GM12864 (cell line): ENCODE measurements at regions not wholly inside any gene's neighbourhood (a gene's known extent, or its start where the extent isn't known, plus 50 kb on each side); places are given as distances from the start of the nearest gene placed in this dataset.

Experiments
- DNase-seq: peaks from one replicate; pipeline ENCODE4 v3.0.0-alpha.2; 2011; ENCODE audit warnings: low read depth
- H3K4me3 ChIP-seq: 2 replicates; pipeline ENCODE4 v1.5.1; 2011; ENCODE audit warnings: mild to moderate bottlenecking, low read depth, low read length, control low read depth
- TF ChIP-seq, protein P1 (sequence below): IDR thresholded peaks from 2 replicates; pipeline ENCODE4 v1.5.1; 2011; ENCODE audit warnings: low read depth, mild to moderate bottlenecking, moderate library complexity, low read length, control low read depth, inconsistent platforms; ENCODE audit errors: missing control alignments

DNA sequence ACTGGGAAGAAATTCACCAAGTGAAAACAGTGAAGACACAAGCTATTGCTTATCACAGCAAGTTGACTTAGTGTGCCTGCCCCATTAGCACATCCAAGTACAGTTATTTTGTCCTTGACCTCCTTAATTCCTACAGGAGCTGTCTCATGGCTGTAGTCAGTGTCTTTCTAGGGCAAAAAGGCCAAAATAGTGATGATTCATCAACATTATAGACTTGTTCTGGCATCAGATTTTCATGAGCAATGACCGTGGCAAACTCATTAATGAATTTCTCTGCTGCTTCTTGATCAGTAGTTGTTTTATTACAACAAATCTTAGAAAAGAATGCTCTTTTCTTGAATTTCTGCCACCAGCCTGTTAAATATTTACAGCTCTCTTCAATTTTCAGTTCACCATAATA lies 1169.3 kb upstream of the DDX18 start:
- no peak overlapping the region for H3K4me3 ChIP-seq
- TF ChIP-seq, protein P1, sequence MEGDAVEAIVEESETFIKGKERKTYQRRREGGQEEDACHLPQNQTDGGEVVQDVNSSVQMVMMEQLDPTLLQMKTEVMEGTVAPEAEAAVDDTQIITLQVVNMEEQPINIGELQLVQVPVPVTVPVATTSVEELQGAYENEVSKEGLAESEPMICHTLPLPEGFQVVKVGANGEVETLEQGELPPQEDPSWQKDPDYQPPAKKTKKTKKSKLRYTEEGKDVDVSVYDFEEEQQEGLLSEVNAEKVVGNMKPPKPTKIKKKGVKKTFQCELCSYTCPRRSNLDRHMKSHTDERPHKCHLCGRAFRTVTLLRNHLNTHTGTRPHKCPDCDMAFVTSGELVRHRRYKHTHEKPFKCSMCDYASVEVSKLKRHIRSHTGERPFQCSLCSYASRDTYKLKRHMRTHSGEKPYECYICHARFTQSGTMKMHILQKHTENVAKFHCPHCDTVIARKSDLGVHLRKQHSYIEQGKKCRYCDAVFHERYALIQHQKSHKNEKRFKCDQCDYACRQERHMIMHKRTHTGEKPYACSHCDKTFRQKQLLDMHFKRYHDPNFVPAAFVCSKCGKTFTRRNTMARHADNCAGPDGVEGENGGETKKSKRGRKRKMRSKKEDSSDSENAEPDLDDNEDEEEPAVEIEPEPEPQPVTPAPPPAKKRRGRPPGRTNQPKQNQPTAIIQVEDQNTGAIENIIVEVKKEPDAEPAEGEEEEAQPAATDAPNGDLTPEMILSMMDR, result no peak
- no peak for DNase-seq

DNA sequence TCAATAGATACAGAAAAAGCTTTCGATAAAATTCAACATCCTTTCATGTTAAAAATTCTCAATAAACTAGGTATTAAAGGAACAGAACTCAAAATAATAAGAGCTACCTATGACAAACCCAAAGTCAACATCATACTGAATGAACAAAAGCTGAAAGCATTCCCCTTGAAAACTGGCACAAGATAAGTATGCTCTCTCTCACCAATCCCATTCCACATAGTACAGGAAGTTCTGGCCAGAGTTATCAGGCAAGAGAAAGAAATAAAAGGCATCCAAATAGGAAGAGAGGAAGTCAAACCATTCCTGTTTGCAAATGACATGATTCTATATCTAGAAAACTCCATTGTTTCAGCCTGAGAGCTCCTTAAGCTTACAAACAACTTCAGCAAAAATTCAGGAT lies 1145.8 kb upstream of the DDX18 start:
- TF ChIP-seq, protein P1, result no peak
- no peak overlapping the region for H3K4me3 ChIP-seq
- no peak for DNase-seq

DNA sequence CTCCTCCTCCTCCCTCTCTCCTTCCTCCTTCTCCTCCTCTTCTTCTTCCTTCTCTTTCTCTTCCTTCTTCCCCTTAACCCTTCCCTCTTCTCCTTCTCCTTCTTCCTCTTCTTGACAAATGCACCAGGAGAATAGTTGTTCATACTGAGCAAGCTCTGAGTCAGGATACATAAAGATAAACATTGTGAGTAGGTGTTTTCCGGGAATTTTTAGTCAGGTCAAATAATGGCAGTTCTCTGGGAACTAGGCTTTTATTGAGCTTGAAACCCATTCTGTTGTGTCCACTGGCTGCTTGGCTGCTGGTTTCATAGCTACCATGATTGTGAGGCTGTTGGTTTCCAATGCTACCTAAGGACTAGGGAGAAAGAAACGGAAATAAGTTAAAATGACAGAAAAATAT lies 1144.7 kb upstream of the DDX18 start:
- TF ChIP-seq, protein P1, result no peak
- DNase-seq, result no peak
- H3K4me3 ChIP-seq, result no peak overlapping the region

DNA sequence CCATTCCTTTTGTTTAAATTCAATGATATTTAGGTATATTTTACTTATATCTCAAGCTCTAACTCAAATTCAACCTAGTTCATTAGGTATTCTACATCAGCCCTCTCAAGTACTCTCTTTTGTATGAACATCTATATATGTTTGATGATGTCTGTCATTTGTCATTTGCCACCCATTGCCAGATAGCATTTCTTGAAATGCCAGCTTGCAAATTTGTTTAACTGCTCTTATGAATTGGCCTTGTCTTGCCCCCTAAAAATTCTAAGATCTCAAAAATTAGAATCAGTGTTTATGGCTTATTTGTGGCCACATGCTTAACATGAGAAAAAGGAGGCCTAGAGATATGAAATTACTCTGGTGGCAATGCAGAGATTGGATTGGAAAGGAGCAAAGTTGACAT lies 1140.3 kb upstream of the DDX18 start:
- no peak for DNase-seq
- TF ChIP-seq, protein P1, result no peak

DNA sequence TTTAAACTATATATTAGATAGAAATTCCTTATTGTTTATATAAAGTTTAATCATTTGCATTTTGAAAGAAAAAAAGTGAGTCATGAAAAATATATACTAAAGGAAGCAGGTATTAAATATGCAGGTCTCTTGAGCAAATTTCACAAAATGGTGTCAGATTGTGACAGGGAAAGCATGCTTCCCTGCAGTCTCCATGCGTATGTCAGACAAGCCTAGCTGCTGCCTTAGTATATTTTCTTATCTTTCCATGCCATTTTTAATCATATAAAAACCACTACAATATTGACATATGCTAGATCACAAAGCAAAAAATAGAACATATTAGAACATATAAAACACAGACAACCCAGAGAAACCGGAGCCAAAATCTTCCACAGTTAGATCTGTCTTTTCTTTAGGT lies 1137.7 kb upstream of the DDX18 start:
- TF ChIP-seq, protein P1, result no peak

More for the DNA sequence above, 1140.3 kb upstream of the DDX18 start:
- H3K4me3 ChIP-seq, result no peak overlapping the region

DNA sequence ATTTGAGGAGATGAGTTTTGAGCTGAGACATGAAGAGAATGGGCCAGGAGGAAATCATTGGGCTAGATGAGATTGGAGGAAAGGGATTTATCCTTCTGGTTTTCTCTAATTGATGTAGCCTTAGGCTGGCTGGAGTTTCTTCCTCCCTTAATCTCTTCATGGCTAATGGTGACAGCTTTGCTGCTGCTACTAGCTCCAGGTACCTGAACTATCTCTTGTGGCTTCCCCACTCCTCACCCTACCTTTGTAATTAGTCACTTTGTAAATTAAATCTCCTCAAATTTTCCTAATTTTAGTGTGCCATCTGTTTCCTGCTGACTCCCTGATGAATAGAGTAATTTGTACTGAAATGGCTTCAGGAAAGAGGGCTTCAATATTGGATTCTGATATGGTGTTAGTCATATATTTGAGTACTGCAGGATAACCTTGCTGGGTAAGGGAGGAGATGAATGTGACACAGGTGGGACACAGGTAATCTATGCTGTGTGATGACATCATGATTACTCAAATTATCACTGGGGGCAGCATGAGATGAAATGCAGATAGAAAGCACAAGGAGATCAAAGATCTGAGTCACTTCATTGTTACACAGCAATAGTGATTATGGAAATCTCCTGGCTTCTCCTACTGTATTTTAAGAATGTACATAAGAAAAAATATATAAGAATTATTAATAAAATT lies 1134.1 kb upstream of the DDX18 start:
- TF ChIP-seq, protein P1, result no peak
- H3K4me3 ChIP-seq, result no peak overlapping the region
- no peak for DNase-seq

More for the DNA sequence above, 1137.7 kb upstream of the DDX18 start:
- H3K4me3 ChIP-seq, result no peak overlapping the region
- DNase-seq, result no peak

DNA sequence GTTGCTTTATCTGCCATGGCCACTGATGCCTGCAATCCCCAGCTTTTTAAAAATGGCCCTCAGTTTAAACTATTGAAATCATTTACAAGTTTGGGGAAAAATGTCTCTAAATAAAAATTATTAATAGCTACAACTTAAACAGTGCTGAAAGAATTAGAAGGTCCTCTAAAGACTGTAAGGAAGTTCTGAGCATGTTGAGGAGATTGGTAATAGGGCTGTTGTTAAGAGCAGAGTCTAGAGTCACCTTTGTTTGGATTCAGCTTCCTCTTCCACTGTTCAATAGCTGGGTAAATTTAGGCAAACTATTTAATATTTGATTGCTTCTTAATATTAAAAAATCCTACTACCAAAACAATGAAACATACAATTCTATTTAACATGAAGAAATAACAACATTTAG lies 1127.1 kb upstream of the DDX18 start:
- DNase-seq, result no peak

More for the DNA sequence above, 1127.1 kb upstream of the DDX18 start:
- H3K4me3 ChIP-seq, result no peak overlapping the region
- TF ChIP-seq, protein P1, result no peak
